IMR-90 (cell line): ENCODE measurements at regions not wholly inside any gene's neighbourhood (a gene's known extent, or its start where the extent isn't known, plus 50 kb on each side); places are given as distances from the start of the nearest gene placed in this dataset.

Experiments used
- ATAC-seq: fragments of 200-7000 bp; cut with Tn5 transposase; 2 replicates; pipeline ENCODE4 v1.9.1; 2020; ENCODE audit warnings: low read depth, mild to moderate bottlenecking, moderate library complexity
- BruUV-seq: library from RNA; stranded (reverse); fragments of 400-500 nt; replicated peaks from 2 replicates; lab custom pipeline; 2021; lab: Mats Ljungman, UMichigan
- CTCF ChIA-PET: fragments of 300-600 bp; formaldehyde crosslinking; extraction: SDS; loops from one replicate; lab custom pipeline; 2021; ENCODE audit warnings: antibody characterized with exemption; lab: Yijun Ruan, JAX
- POLR2A ChIA-PET: fragments of 300-600 bp; sonication (Branson Sonifier 250); formaldehyde crosslinking; loops from one replicate; lab custom pipeline; 2022; ENCODE audit warnings: antibody characterized with exemption; ENCODE audit not compliant: unreplicated experiment; lab: Charles Lee
- DNase-seq: peaks from one replicate; pipeline ENCODE4 v3.0.0; 2013
- H2AFZ ChIP-seq: replicated peaks from 2 replicates; pipeline ENCODE3; 2013; ENCODE audit warnings: low read length, mild to moderate bottlenecking; ENCODE audit not compliant: poor library complexity
- H2AK5ac ChIP-seq: 2 replicates; pipeline ENCODE4 v1.6.1; 2013; ENCODE audit warnings: low read depth, low read length, inconsistent platforms
- H2AK9ac ChIP-seq: replicated peaks from 2 replicates; pipeline ENCODE3; 2013; ENCODE audit warnings: mild to moderate bottlenecking, low read depth, low read length, moderate library complexity; ENCODE audit not compliant: poor library complexity
- H2BK120ac ChIP-seq: 2 replicates; pipeline ENCODE4 v1.6.1; 2013; ENCODE audit warnings: low read depth, low read length, inconsistent platforms
- H2BK15ac ChIP-seq: 3 replicates; pipeline ENCODE4 v1.6.1; 2013; ENCODE audit warnings: low read depth, low read length, inconsistent platforms
- H2BK20ac ChIP-seq: 2 replicates; pipeline ENCODE4 v1.6.1; 2013; ENCODE audit warnings: low read depth, mild to moderate bottlenecking, inconsistent platforms, low read length, moderate library complexity
- H2BK5ac ChIP-seq: 2 replicates; pipeline ENCODE4 v1.6.1; 2013; ENCODE audit warnings: mild to moderate bottlenecking, low read depth, low read length, inconsistent platforms; ENCODE audit not compliant: poor library complexity, severe bottlenecking
- H3K14ac ChIP-seq: replicated peaks from 2 replicates; pipeline ENCODE4 v1.6.1; 2013; ENCODE audit warnings: low read depth, low read length, inconsistent platforms
- H3K18ac ChIP-seq: 2 replicates; pipeline ENCODE4 v1.6.1; 2013; ENCODE audit warnings: low read depth, low read length, control low read depth
- H3K23ac ChIP-seq: 2 replicates; pipeline ENCODE4 v1.6.1; 2013; ENCODE audit warnings: low read depth, low read length, inconsistent platforms
- H3K27ac ChIP-seq: 2 replicates; pipeline ENCODE4 v1.5.1; 2013; ENCODE audit warnings: mild to moderate bottlenecking, control low read depth, low read length; ENCODE audit not compliant: insufficient read depth
- H3K27me3 ChIP-seq: 2 replicates; pipeline ENCODE4 v1.6.1; 2013; ENCODE audit warnings: low read length; ENCODE audit not compliant: control insufficient read depth, insufficient read depth
- H3K36me3 ChIP-seq: 2 replicates; pipeline ENCODE4 v1.6.1; 2013; ENCODE audit warnings: low read length, mixed read lengths; ENCODE audit not compliant: control insufficient read depth, insufficient read depth
- H3K4ac ChIP-seq: 2 replicates; pipeline ENCODE4 v1.6.1; 2013; ENCODE audit warnings: low read depth, low read length, inconsistent platforms
- H3K4me1 ChIP-seq: 2 replicates; pipeline ENCODE4 v1.6.1; 2013; ENCODE audit warnings: low read length, mixed read lengths; ENCODE audit not compliant: control insufficient read depth, insufficient read depth
- H3K4me2 ChIP-seq: 2 replicates; pipeline ENCODE4 v1.6.1; 2013; ENCODE audit warnings: low read depth, mild to moderate bottlenecking, control low read depth, low read length, moderate library complexity
- H3K4me3 ChIP-seq: 2 replicates; pipeline ENCODE4 v1.5.1; 2013; ENCODE audit warnings: low read depth, mild to moderate bottlenecking, control low read depth, low read length, moderate library complexity; ENCODE audit not compliant: insufficient read depth
- H3K56ac ChIP-seq: 2 replicates; pipeline ENCODE4 v1.6.1; 2013; ENCODE audit warnings: low read length, inconsistent platforms; ENCODE audit not compliant: insufficient read depth; ENCODE audit errors: extremely low read depth
- H3K79me1 ChIP-seq, 2 experiments: 2 replicates each; pipeline ENCODE4 v1.6.1; 2013; ENCODE audit warnings: low read length in 2 of 2, inconsistent platforms in 1 of 2, low read depth in 1 of 2
- H3K9ac ChIP-seq: 2 replicates; pipeline ENCODE4 v1.6.1; 2013; ENCODE audit warnings: low read depth, low read length, control low read depth
- H3K9me1 ChIP-seq: 2 replicates; pipeline ENCODE4 v1.6.1; 2013; ENCODE audit warnings: low read length, inconsistent platforms; ENCODE audit not compliant: insufficient read depth
- H3K9me3 ChIP-seq: 2 replicates; pipeline ENCODE4 v1.6.1; 2013; ENCODE audit warnings: low read length; ENCODE audit not compliant: control insufficient read depth, insufficient read depth
- H4K20me1 ChIP-seq: 2 replicates; pipeline ENCODE4 v1.6.1; 2013; ENCODE audit warnings: low read length, inconsistent platforms; ENCODE audit not compliant: insufficient read depth
- H4K5ac ChIP-seq: 2 replicates; pipeline ENCODE4 v1.6.1; 2013; ENCODE audit warnings: mild to moderate bottlenecking, low read depth, low read length, control low read depth
- H4K8ac ChIP-seq, 2 experiments: 2 replicates each; pipeline ENCODE4 v1.6.1; 2013; ENCODE audit warnings: low read depth in 2 of 2, low read length in 2 of 2, control low read depth in 1 of 2, inconsistent platforms in 1 of 2
- H4K91ac ChIP-seq: 2 replicates; pipeline ENCODE4 v1.6.1; 2013; ENCODE audit warnings: low read depth, low read length, inconsistent platforms; ENCODE audit not compliant: insufficient read depth
- BHLHE40 ChIP-seq: fragments of 150-350 bp; IDR thresholded peaks from 2 replicates; pipeline ENCODE4 v1.6.1; 2016; ENCODE audit warnings: mild to moderate bottlenecking, low read depth, low read length
- CEBPB ChIP-seq: IDR thresholded peaks from 2 replicates; pipeline ENCODE4 v1.6.1; 2012; ENCODE audit warnings: low read depth, low read length, improper control_type of control experiment
- CTCF ChIP-seq: conservative IDR thresholded peaks from 2 replicates; pipeline ENCODE4 v1.5.1; 2012; ENCODE audit warnings: mild to moderate bottlenecking, low read depth, low read length, improper control_type of control experiment
- ELK1 ChIP-seq: fragments of 150-350 bp; IDR thresholded peaks from 2 replicates; pipeline ENCODE4 v1.6.1; 2016; ENCODE audit warnings: low read depth, mild to moderate bottlenecking, low read length, moderate library complexity, borderline replicate concordance
- FOS ChIP-seq: fragments of 150-350 bp; IDR thresholded peaks from 2 replicates; pipeline ENCODE4 v1.6.1; 2016; ENCODE audit warnings: low read depth, low read length
- MAFK ChIP-seq: IDR thresholded peaks from 2 replicates; pipeline ENCODE4 v1.6.1; 2012; ENCODE audit warnings: low read depth, low read length, improper control_type of control experiment
- MAZ ChIP-seq: IDR thresholded peaks from 2 replicates; pipeline ENCODE4 v1.6.1; 2012; ENCODE audit warnings: low read depth, mild to moderate bottlenecking, low read length, improper control_type of control experiment, moderate library complexity, borderline replicate concordance
- MXI1 ChIP-seq: IDR thresholded peaks from 2 replicates; pipeline ENCODE4 v1.6.1; 2012; ENCODE audit warnings: low read depth, mild to moderate bottlenecking, low read length, moderate library complexity, borderline replicate concordance
- NFE2L2 ChIP-seq: fragments of 150-350 bp; IDR thresholded peaks from 2 replicates; pipeline ENCODE4 v1.6.1; 2016; ENCODE audit warnings: low read depth, mild to moderate bottlenecking, low read length
- POLR2A ChIP-seq: IDR thresholded peaks from 2 replicates; pipeline ENCODE4 v1.6.1; 2012; ENCODE audit warnings: mild to moderate bottlenecking, low read depth, low read length
- RAD21 ChIP-seq: IDR thresholded peaks from 2 replicates; pipeline ENCODE4 v1.6.1; 2012; ENCODE audit warnings: low read length, improper control_type of control experiment
- RCOR1 ChIP-seq: IDR thresholded peaks from 2 replicates; pipeline ENCODE4 v1.6.1; 2012; ENCODE audit warnings: mild to moderate bottlenecking, low read length, improper control_type of control experiment; ENCODE audit not compliant: insufficient replicate concordance
- RFX5 ChIP-seq: IDR thresholded peaks from 2 replicates; pipeline ENCODE4 v1.8.0; 2012; ENCODE audit warnings: low read depth, mild to moderate bottlenecking, low read length, moderate library complexity
- SMC3 ChIP-seq: fragments of 150-350 bp; IDR thresholded peaks from 2 replicates; pipeline ENCODE4 v1.6.1; 2016; ENCODE audit warnings: low read depth, mild to moderate bottlenecking, antibody characterized with exemption, low read length, moderate library complexity
- USF2 ChIP-seq: fragments of 150-350 bp; IDR thresholded peaks from 2 replicates; pipeline ENCODE4 v1.6.1; 2017; ENCODE audit warnings: mild to moderate bottlenecking, antibody characterized with exemption, low read length, low read depth
- WGBS, 2 experiments: methylation state at CpG; one replicate each; pipeline versions ENCODE4 v1.1.5 to v1.1.7; 2013; ENCODE audit warnings: missing lambda C conversion rate in 2 of 2; ENCODE audit not compliant: insufficient read length in 1 of 2; ENCODE audit errors: extremely low coverage in 2 of 2; 5-methylcytosine and 5-hydroxymethylcytosine counted together
- dilution Hi-C: fragments of 300-500 bp; cut with HindIII; formaldehyde crosslinking; loops from one replicate; pipeline ENCODE4 v1.14.3; 2018; ENCODE audit warnings: low sequenced_read_pairs; ENCODE audit not compliant: unreplicated experiment
- in situ Hi-C: fragments of 300-500 bp; cut with MboI; formaldehyde crosslinking; loops from 3 replicates; pipeline ENCODE4 v1.14.3; 2019; ENCODE audit warnings: low sequenced_read_pairs, inconsistent platforms, mixed read lengths
- intact Hi-C: fragments of 100-400 bp; cut with micrococcal nuclease; formaldehyde crosslinking; loops from 2 replicates; pipeline ENCODE4 v1.10.0; 2022

GRCh38 chr17:34436607-34437006 lies 73.6 kb upstream of the CCL1 start:
- Histone ChIP-seq H2BK120ac (no peak overlapping the region), H3K79me1 (no peaks in the 10 kb centered on the region), H3K27me3 (no peaks in the 10 kb centered on the region), H3K9me1 (no peaks in the 10 kb centered on the region), H2AFZ (no peak overlapping the region), H3K4me3 (no peak overlapping the region), H4K91ac (no peak overlapping the region), H3K36me3 (no peaks in the 10 kb centered on the region), H3K27ac (no peak overlapping the region), H2AK5ac (no peak overlapping the region), H2BK5ac (no peak overlapping the region), H2AK9ac (no peak overlapping the region), H2BK20ac (no peak overlapping the region), H4K20me1 (no peaks in the 10 kb centered on the region), H3K4me2 (no peak overlapping the region), H3K14ac (no peak overlapping the region), H3K56ac (no peak overlapping the region), H3K9me3 (no peaks in the 10 kb centered on the region), H3K23ac (no peak overlapping the region), H4K8ac (no peak overlapping the region), H3K4me1 (no peaks in the 10 kb centered on the region), H3K18ac (no peak overlapping the region), H3K9ac (no peak overlapping the region), H2BK15ac (no peak overlapping the region), H3K4ac (no peak overlapping the region), H4K5ac (no peak overlapping the region)
- ChIA-PET POLR2A (no interaction called here), CTCF (interaction anchor here (0.8 kb wide), 1 partner anchor 16 kb away, joined by 3 read pairs; no protein-coding TSS in a partner anchor)
- WGBS, 2 experiments = 40% methylated on average over 1 of the region's 2 CpGs; no CpG with 5 or more reads in 1 of the 2 experiments
- intact Hi-C loops = loop anchor here (10.0 kb wide), 1 partner anchor 878 kb away; no protein-coding TSS in a partner anchor
- no peak for ATAC-seq
- in situ Hi-C loops = no loop called here
- DNase-seq = no peak
- dilution Hi-C loops = no loop called here
- BruUV-seq = no TSS peak
- TF ChIP-seq RAD21 = no peak
- no peak for TF ChIP-seq CTCF
- TF ChIP-seq CEBPB = no peak
- TF ChIP-seq RFX5 = no peak
- TF ChIP-seq BHLHE40 = no peak
- TF ChIP-seq POLR2A = no peak
- TF ChIP-seq MAZ = no peak
- TF ChIP-seq FOS = no peak
- no peak for TF ChIP-seq ELK1
- TF ChIP-seq MXI1 = no peak
- TF ChIP-seq RCOR1 = no peak
- TF ChIP-seq NFE2L2 = no peak
- no peak for TF ChIP-seq SMC3
- TF ChIP-seq MAFK = no peak
- no peak for TF ChIP-seq USF2
